Sigmoid colon (tissue), 6 donors: ENCODE measurements at regions not wholly inside any gene's neighbourhood (a gene's known extent, or its start where the extent isn't known, plus 50 kb on each side); places are given as distances from the start of the nearest gene placed in this dataset.
"Not testable (repeated sequence)": the region's sequence is repeated elsewhere in the genome, so short reads cannot be mapped to it uniquely, and the experiment has no call there.

Experiments
- DNase-seq: peaks from one replicate; pipeline ENCODE4 v3.0.0-alpha.2; 2019
- H3K27ac ChIP-seq, 4 donors: fragments of 200-600 bp; sonication (generic); one replicate each; pipeline ENCODE4 v1.5.1; 2016 to 2019; ENCODE audit warnings: mild to moderate bottlenecking in 1 of 4
- H3K27me3 ChIP-seq, 3 donors: fragments of 200-600 bp; sonication (generic); one replicate each; pipeline ENCODE4 v1.5.1; 2019; ENCODE audit warnings: mild to moderate bottlenecking in 1 of 3
- H3K36me3 ChIP-seq, 4 donors: fragments of 200-600 bp; sonication (generic); one replicate each; pipeline ENCODE4 v1.5.1; 2016 to 2019
- H3K4me1 ChIP-seq, 4 donors: fragments of 200-600 bp; sonication (generic); one replicate each; pipeline ENCODE4 v1.5.1; 2017 to 2019
- H3K4me3 ChIP-seq, 4 donors: fragments of 200-600 bp; sonication (generic); one replicate each; pipeline ENCODE4 v1.5.1; 2017 to 2019; ENCODE audit warnings: mild to moderate bottlenecking in 2 of 4, moderate library complexity in 1 of 4
- H3K9me3 ChIP-seq, 4 donors: fragments of 200-600 bp in 3 of 4; sonication (generic) in 3 of 4; one replicate each; pipeline versions ENCODE4 v1.5.1 to v1.6.1; 2013 to 2019
- EP300 ChIP-seq, 4 donors: sonication (generic); formaldehyde crosslinking; IDR thresholded peaks; one replicate each; pipeline ENCODE4 v1.6.1; 2017; ENCODE audit warnings: antibody characterized with exemption in 4 of 4
- POLR2A ChIP-seq, 2 donors: fragments of 450-650 bp; IDR thresholded peaks; one replicate each; pipeline ENCODE4 v1.6.1; 2016; ENCODE audit warnings: antibody characterized with exemption in 2 of 2, mild to moderate bottlenecking in 2 of 2, moderate library complexity in 2 of 2
- POLR2AphosphoS5 ChIP-seq, 4 donors: sonication (generic); formaldehyde crosslinking; IDR thresholded peaks; one replicate each; pipeline ENCODE4 v1.6.1; 2017; ENCODE audit warnings: antibody characterized with exemption in 4 of 4
- WGBS, 2 donors: extraction: QIAGEN DNeasy Blood & Tissue Kit; methylation state at CpG; one replicate each; pipeline ENCODE4 v1.1.7; 2013; 5-methylcytosine and 5-hydroxymethylcytosine counted together
- intact Hi-C: fragments of 100-400 bp; cut with DNase I; formaldehyde crosslinking; loops from one replicate; pipeline ENCODE4 v1.15.1; 2023
- TF ChIP-seq, protein P1 (sequence below), 4 experiments: fragments of 450-650 bp in 3 of 4; fragments of 200-600 bp in 1 of 4; IDR thresholded peaks; one replicate each; pipeline ENCODE4 v1.5.1; 2016 to 2019; ENCODE audit warnings: antibody characterized with exemption in 4 of 4, mild to moderate bottlenecking in 3 of 4, moderate library complexity in 2 of 4
- donor health status: healthy with polysubstance abuse.
- donor health status: healthy.

DNA sequence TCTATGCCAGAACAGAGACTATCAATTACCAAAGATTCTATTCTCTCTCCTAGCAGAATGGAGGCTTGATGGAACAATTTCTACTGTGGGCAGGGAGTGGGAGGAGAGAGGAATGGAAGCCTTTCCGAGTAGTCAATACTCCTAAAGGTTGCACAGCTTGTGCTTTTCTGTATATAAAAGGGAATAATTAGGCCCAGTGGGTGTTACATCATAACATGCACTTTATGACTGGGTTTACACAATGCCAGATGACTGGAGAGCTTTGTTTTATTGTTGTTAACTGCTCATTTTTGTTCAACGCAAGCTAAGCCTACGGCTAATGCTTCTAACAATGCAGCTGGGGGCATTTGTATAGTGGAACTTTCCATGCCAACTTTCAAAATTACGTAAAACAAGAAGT is 2237.9 kb upstream of the RAG2 start:
- no peak overlapping the region for H3K4me3 ChIP-seq
- TF ChIP-seq POLR2AphosphoS5 (IDR thresholded peaks at IDR 0.05) = no peak
- no peak for TF ChIP-seq EP300 (IDR thresholded peaks at IDR 0.05)
- TF ChIP-seq, protein P1, sequence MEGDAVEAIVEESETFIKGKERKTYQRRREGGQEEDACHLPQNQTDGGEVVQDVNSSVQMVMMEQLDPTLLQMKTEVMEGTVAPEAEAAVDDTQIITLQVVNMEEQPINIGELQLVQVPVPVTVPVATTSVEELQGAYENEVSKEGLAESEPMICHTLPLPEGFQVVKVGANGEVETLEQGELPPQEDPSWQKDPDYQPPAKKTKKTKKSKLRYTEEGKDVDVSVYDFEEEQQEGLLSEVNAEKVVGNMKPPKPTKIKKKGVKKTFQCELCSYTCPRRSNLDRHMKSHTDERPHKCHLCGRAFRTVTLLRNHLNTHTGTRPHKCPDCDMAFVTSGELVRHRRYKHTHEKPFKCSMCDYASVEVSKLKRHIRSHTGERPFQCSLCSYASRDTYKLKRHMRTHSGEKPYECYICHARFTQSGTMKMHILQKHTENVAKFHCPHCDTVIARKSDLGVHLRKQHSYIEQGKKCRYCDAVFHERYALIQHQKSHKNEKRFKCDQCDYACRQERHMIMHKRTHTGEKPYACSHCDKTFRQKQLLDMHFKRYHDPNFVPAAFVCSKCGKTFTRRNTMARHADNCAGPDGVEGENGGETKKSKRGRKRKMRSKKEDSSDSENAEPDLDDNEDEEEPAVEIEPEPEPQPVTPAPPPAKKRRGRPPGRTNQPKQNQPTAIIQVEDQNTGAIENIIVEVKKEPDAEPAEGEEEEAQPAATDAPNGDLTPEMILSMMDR (IDR thresholded peaks at IDR 0.05) = no peak
- no peak for TF ChIP-seq POLR2A (IDR thresholded peaks at IDR 0.05)
- no peaks in the 10 kb centered on the region for H3K4me1 ChIP-seq
- no peaks in the 10 kb centered on the region for H3K9me3 ChIP-seq
- WGBS, 2 donors = 19 to 63% methylated on average over 4 of the region's 4 CpGs
- intact Hi-C loops = no loop called here
- no peak overlapping the region for H3K27ac ChIP-seq
- no peaks in the 10 kb centered on the region for H3K27me3 ChIP-seq
- no peaks in the 10 kb centered on the region for H3K36me3 ChIP-seq
- DNase-seq = no peak

DNA sequence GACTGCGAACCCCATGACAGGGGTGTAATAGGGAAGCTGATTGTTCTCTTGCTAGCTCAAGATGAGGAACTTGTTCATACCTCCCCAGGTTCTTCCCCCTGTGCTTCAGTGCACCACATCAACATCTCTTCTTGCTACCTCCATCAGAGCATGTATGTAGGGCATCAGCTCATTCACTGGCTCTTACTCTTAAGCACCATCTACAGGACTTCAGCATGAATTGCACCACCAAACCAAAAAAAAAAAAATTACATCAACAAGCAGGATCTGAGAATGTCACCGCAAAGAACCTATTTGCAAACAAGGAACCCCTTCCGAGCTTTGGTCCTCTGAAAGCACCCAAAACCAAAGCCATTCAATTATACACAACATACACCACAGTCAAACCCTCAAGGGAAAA is 2226.5 kb upstream of the RAG2 start:
- no peak for DNase-seq
- no peaks in the 10 kb centered on the region for H3K27me3 ChIP-seq
- intact Hi-C loops = no loop called here
- TF ChIP-seq, protein P1 (IDR thresholded peaks at IDR 0.05) = no peak
- TF ChIP-seq EP300 (IDR thresholded peaks at IDR 0.05) = no peak
- no peaks in the 10 kb centered on the region for H3K36me3 ChIP-seq
- peaks cover 0 to 8% (median 4%) of the 10 kb centered on the region in 4 donors for H3K9me3 ChIP-seq
- WGBS, 2 donors = 71 to 83% methylated on average over 3 of the region's 3 CpGs
- H3K27ac ChIP-seq = no peak overlapping the region
- H3K4me3 ChIP-seq = no peak overlapping the region
- no peaks in the 10 kb centered on the region for H3K4me1 ChIP-seq

DNA sequence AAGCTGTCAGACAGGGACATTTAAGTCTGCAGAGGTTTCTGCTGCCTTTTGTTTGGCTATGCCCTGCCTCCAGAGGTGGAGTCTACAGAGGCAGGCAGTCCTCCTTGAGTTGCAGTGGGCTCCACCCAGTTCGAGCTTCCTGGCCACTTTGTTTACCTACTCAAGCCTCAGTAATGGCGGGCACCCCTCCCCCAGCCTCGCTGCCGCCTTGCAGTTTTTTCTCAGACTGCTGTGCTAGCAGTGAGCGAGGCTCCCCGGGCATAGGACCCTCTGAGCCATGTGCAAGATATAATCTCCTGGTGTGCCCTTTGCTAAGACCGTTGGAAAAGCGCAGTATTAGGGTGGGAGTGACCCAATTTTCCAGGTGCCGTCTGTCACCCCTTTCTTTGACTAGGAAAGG is 2223.8 kb upstream of the RAG2 start:
- H3K27me3 ChIP-seq, H3K27ac ChIP-seq, DNase-seq, H3K4me1 ChIP-seq, H3K9me3 ChIP-seq, H3K4me3 ChIP-seq, H3K36me3 ChIP-seq, intact Hi-C loops: not testable (repeated sequence)
- WGBS, 2 donors = 83 to 90% methylated on average over 9 of the region's 9 CpGs

DNA sequence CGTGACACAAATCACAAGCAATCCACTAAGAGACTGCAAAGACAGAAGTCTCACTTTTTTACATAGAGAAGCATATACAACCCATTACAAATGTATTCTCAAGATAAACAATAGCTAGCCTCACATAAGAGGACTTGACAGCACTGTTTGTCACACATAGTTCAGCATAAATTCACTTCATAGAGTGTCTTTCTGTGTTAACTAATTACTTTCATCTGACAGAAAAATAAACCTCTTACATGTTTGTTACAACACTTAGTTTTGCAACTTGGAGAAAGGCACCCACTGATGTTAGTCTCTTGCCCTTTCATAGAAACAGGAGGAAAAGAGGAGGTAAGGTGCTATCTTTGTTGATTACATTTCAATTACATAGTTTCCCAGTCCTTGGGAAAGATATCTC is 2221.9 kb upstream of the RAG2 start:
- H3K9me3 ChIP-seq = no peaks in the 10 kb centered on the region
- no peak overlapping the region for H3K4me3 ChIP-seq
- no peak overlapping the region for H3K27ac ChIP-seq
- no peak for TF ChIP-seq EP300 (IDR thresholded peaks at IDR 0.05)
- no peak for TF ChIP-seq POLR2A (IDR thresholded peaks at IDR 0.05)
- no peak for TF ChIP-seq POLR2AphosphoS5 (IDR thresholded peaks at IDR 0.05)
- TF ChIP-seq, protein P1 (IDR thresholded peaks at IDR 0.05) = no peak
- 77 to 79% methylated on average over 1 of the region's 1 CpG for WGBS, 2 donors
- no peaks in the 10 kb centered on the region for H3K36me3 ChIP-seq
- no peak for DNase-seq
- H3K4me1 ChIP-seq = no peaks in the 10 kb centered on the region
- intact Hi-C loops = no loop called here
- H3K27me3 ChIP-seq = no peaks in the 10 kb centered on the region

DNA sequence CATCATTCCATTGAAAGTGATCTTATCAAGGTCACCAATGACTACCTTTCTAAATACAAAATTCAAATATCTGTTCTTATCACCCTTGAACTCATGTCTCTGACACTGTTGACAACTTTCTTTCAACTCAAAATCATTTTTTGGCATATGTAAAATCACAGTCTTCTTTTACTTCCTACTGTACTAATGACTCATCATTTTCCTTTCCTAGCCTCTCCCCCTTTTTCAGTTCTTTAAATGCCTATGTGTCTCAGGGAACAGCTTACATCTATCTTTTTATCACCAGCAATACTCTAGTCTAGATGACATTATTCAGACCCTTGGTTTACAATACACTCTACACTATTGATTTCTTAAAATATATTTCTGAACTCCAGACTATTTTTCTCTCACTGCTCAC is 2220.7 kb upstream of the RAG2 start:
- intact Hi-C loops = no loop called here
- Histone ChIP-seq H3K4me1 (no peaks in the 10 kb centered on the region), H3K4me3 (no peak overlapping the region), H3K27ac (no peak overlapping the region), H3K36me3 (no peaks in the 10 kb centered on the region), H3K9me3 (no peaks in the 10 kb centered on the region), H3K27me3 (no peaks in the 10 kb centered on the region)
- TF ChIP-seq, protein P1 (IDR thresholded peaks at IDR 0.05) = no peak
- no peak for TF ChIP-seq POLR2A (IDR thresholded peaks at IDR 0.05)
- TF ChIP-seq POLR2AphosphoS5 (IDR thresholded peaks at IDR 0.05) = no peak
- no peak for TF ChIP-seq EP300 (IDR thresholded peaks at IDR 0.05)
- no peak for DNase-seq
